ENCODE measurements at regions not wholly inside any gene's neighbourhood (a gene's known extent, or its start where the extent isn't known, plus 50 kb on each side); places are given as distances from the start of the nearest gene placed in this dataset.

GRCh38 chr1:238833919-238834318 is 552.4 kb upstream of the CHRM3 start:
- no peak for TF ChIP-seq CTCF (conservative IDR thresholded peaks at IDR 0.05; ENCODE audit: low read length)
- no peak for TF ChIP-seq EZH2phosphoT487 (IDR thresholded peaks at IDR 0.05; ENCODE audit: borderline replicate concordance)
